GM12891 (cell line): ENCODE measurements at regions not wholly inside any gene's neighbourhood (a gene's known extent, or its start where the extent isn't known, plus 50 kb on each side); places are given as distances from the start of the nearest gene placed in this dataset.

Source experiments
- POLR2A ChIP-seq: IDR thresholded peaks from 2 replicates; pipeline ENCODE4 v1.6.1; 2011; ENCODE audit warnings: low read depth, low read length, control low read depth
- POLR2AphosphoS5 ChIP-seq: IDR thresholded peaks from 2 replicates; pipeline ENCODE4 v1.6.1; 2011; ENCODE audit warnings: low read depth, low read length, control low read depth
- TAF1 ChIP-seq: IDR thresholded peaks from 2 replicates; pipeline ENCODE4 v1.6.1; 2011; ENCODE audit warnings: low read depth, low read length, control low read depth

DNA sequence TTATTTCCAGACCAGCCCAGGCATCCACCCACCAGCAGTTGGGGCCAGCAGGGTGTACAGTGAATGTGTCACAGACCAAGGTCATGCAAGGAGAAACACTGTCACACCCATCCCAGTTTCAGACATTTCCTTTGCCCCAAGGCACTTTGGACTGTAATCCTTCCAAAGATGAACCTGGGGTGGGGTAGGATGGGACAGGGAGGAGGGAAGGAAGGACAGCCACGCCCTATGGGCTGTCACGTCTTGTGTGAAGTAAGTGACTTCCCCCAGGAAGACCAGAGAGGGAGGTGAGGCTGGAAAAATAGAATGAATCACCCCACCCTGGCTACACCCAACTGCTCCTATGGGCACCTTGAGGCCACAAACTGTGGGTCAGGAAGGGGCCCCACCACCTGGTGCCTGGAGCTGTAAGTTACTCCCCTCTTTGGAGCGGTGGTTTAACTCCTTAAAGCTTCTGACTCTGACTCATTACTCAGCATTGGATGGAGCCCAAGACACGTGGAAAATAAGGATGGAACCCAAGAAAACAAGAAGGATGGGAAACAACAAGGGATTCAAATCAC, 349.9 kb upstream of the KLF3 start:
- TF ChIP-seq TAF1: no peak
- no peak for TF ChIP-seq POLR2AphosphoS5
- TF ChIP-seq POLR2A: no peak
